Left lung (tissue), 4 donors: ENCODE measurements at regions not wholly inside any gene's neighbourhood (a gene's known extent, or its start where the extent isn't known, plus 50 kb on each side); places are given as distances from the start of the nearest gene placed in this dataset.
A peak's percentile ranks its signal among the peaks of the same experiment; 100 is the strongest.
"Not testable (repeated sequence)": the region's sequence is repeated elsewhere in the genome, so short reads cannot be mapped to it uniquely, and the experiment has no call there.

ENCODE experiments used
- ATAC-seq: fragments of 200-7000 bp; cut with Tn5 transposase; one replicate; pipeline ENCODE4 v1.9.1; 2020; ENCODE audit warnings: moderate library complexity
- DNase-seq, 4 donors: peaks; one replicate each; pipeline ENCODE4 v3.0.0-alpha.2; 2013 to 2020
- H3K27ac ChIP-seq, 2 donors: fragments of 200-600 bp; sonication (generic) in 1 of 2; one replicate each; pipeline versions ENCODE4 v1.5.0 to v1.8.0; 2020 to 2021
- H3K27me3 ChIP-seq, 2 donors: fragments of 200-600 bp; sonication (generic) in 1 of 2; one replicate each; pipeline versions ENCODE4 v1.5.0 to v1.8.0; 2020 to 2021
- H3K36me3 ChIP-seq, 2 donors: fragments of 200-600 bp; sonication (generic) in 1 of 2; one replicate each; pipeline versions ENCODE4 v1.5.0 to v1.8.0; 2020 to 2021
- H3K4me1 ChIP-seq, 2 donors: fragments of 200-600 bp; one replicate each; pipeline ENCODE4 v1.8.0; 2021
- H3K4me3 ChIP-seq, 2 donors: fragments of 200-600 bp; sonication (generic) in 1 of 2; one replicate each; pipeline versions ENCODE4 v1.5.0 to v1.8.0; 2020 to 2021; ENCODE audit warnings: mild to moderate bottlenecking in 1 of 2
- H3K9me3 ChIP-seq, 2 donors: fragments of 200-600 bp; sonication (generic) in 1 of 2; one replicate each; pipeline versions ENCODE4 v1.5.0 to v1.8.0; 2020 to 2021
- CTCF ChIP-seq, 2 donors: fragments of 200-600 bp; sonication (generic) in 1 of 2; IDR thresholded peaks; one replicate each; pipeline versions ENCODE4 v1.5.0 to v1.8.0; 2021; ENCODE audit warnings: antibody characterized with exemption in 2 of 2
- intact Hi-C, 2 donors: fragments of 100-400 bp; cut with DNase I; formaldehyde crosslinking; loops; one replicate each; pipeline versions ENCODE4 v1.11.2 to v1.14.2; 2022
- donor health status: DM: no; HTN: yes; CAD: no.
- donor health status: DM: no; HTN: no; CAD: no.

- ATAC-seq (no peak), DNase-seq (no peak)
- no peaks in the 10 kb centered on the region for H3K4me1 ChIP-seq
- no peak for TF ChIP-seq CTCF (IDR thresholded peaks at IDR 0.05)
- H3K4me3 ChIP-seq, result no peak overlapping the region
- intact Hi-C loops, result no loop called here
- H3K9me3 ChIP-seq, result no peaks in the 10 kb centered on the region
- no peak overlapping the region for H3K27ac ChIP-seq
- H3K27me3 ChIP-seq, result no peaks in the 10 kb centered on the region
- no peaks in the 10 kb centered on the region for H3K36me3 ChIP-seq
These were observed 67.4 kb upstream of the TAMM41 start for GRCh38 chr3:11914041-11914440.

GRCh38 chr3:11914651-11915050, 68.0 kb upstream of the TAMM41 start:
- no peak for TF ChIP-seq CTCF (IDR thresholded peaks at IDR 0.05)
- no peaks in the 10 kb centered on the region for H3K9me3 ChIP-seq
- no peaks in the 10 kb centered on the region for H3K27me3 ChIP-seq
- no peaks in the 10 kb centered on the region for H3K4me1 ChIP-seq
- ATAC-seq, result no peak
- H3K36me3 ChIP-seq, result no peaks in the 10 kb centered on the region
- H3K4me3 ChIP-seq, result no peak overlapping the region
- no peak overlapping the region for H3K27ac ChIP-seq
- intact Hi-C loops, result no loop called here
- no peak for DNase-seq

GRCh38 chr3:11915621-11916424, 69.1 kb upstream of the TAMM41 start:
- no peaks in the 10 kb centered on the region for H3K9me3 ChIP-seq
- H3K27me3 ChIP-seq, result no peaks in the 10 kb centered on the region
- H3K27ac ChIP-seq, result no peak overlapping the region
- H3K4me1 ChIP-seq, result no peaks in the 10 kb centered on the region
- intact Hi-C loops, result no loop called here
- DNase-seq (no peak), ATAC-seq (no peak)
- no peaks in the 10 kb centered on the region for H3K36me3 ChIP-seq
- no peak for TF ChIP-seq CTCF (IDR thresholded peaks at IDR 0.05)
- no peak overlapping the region for H3K4me3 ChIP-seq

- H3K4me1 ChIP-seq, intact Hi-C loops, DNase-seq, H3K27ac ChIP-seq, H3K9me3 ChIP-seq, H3K4me3 ChIP-seq, H3K27me3 ChIP-seq, H3K36me3 ChIP-seq: not testable (repeated sequence)
- peak; percentile 59 for ATAC-seq
These were observed 69.7 kb upstream of the TAMM41 start for GRCh38 chr3:11916425-11916762.

- DNase-seq (no peak), ATAC-seq (no peak)
- H3K27ac ChIP-seq, result no peak overlapping the region
- TF ChIP-seq CTCF (IDR thresholded peaks at IDR 0.05), result no peak
- no peaks in the 10 kb centered on the region for H3K4me1 ChIP-seq
- no peaks in the 10 kb centered on the region for H3K27me3 ChIP-seq
- intact Hi-C loops, result no loop called here
- no peak overlapping the region for H3K4me3 ChIP-seq
- H3K9me3 ChIP-seq, result no peaks in the 10 kb centered on the region
- H3K36me3 ChIP-seq, result no peaks in the 10 kb centered on the region
These were observed 70.4 kb upstream of the TAMM41 start for GRCh38 chr3:11917051-11917450.

GRCh38 chr3:11919390-11919789, 72.7 kb upstream of the TAMM41 start:
- TF ChIP-seq CTCF (IDR thresholded peaks at IDR 0.05), result no peak
- H3K27me3 ChIP-seq, result no peaks in the 10 kb centered on the region
- ATAC-seq, result no peak
- intact Hi-C loops, result no loop called here
- H3K36me3 ChIP-seq, result no peaks in the 10 kb centered on the region
- no peak for DNase-seq
- no peaks in the 10 kb centered on the region for H3K9me3 ChIP-seq
- H3K27ac ChIP-seq, result no peak overlapping the region
- no peak overlapping the region for H3K4me3 ChIP-seq
- H3K4me1 ChIP-seq, result no peaks in the 10 kb centered on the region
